ENCODE measurements at regions not wholly inside any gene's neighbourhood (a gene's known extent, or its start where the extent isn't known, plus 50 kb on each side); places are given as distances from the start of the nearest gene placed in this dataset.
"Not testable (repeated sequence)": the region's sequence is repeated elsewhere in the genome, so short reads cannot be mapped to it uniquely, and the experiment has no call there.

- DNase-seq, result no peak
- H3K4me3 Mint-ChIP-seq, result no peak overlapping the region
- peaks cover 98% of the 10 kb centered on the region for H3K36me3 Mint-ChIP-seq (ENCODE audit: low read depth)
- no peak overlapping the region for H3K27ac Mint-ChIP-seq
- ChIA-PET CTCF (no interaction called here), POLR2A (no interaction called here)
- peaks cover 99% of the 10 kb centered on the region for H3K9me3 Mint-ChIP-seq
- no peaks in the 10 kb centered on the region for H3K4me1 Mint-ChIP-seq
- no peaks in the 10 kb centered on the region for H3K27me3 Mint-ChIP-seq
Measured at GRCh38 chr21:7947422-7947821, 2574.0 kb upstream of the TPTE start.

GRCh38 chr21:7948727-7949126 lies 2572.7 kb upstream of the TPTE start:
- H3K27ac Mint-ChIP-seq, DNase-seq, H3K4me3 Mint-ChIP-seq, CTCF ChIA-PET, H3K4me1 Mint-ChIP-seq, H3K27me3 Mint-ChIP-seq, POLR2A ChIA-PET: not testable (repeated sequence)
- Mint-ChIP-seq H3K36me3 (ENCODE audit: low read depth) (peaks cover 98% of the 10 kb centered on the region), H3K9me3 (peaks cover 99% of the 10 kb centered on the region)

- H3K36me3 Mint-ChIP-seq (ENCODE audit: low read depth), result peaks cover 97% of the 10 kb centered on the region
- H3K27me3 Mint-ChIP-seq, CTCF ChIA-PET, H3K4me3 Mint-ChIP-seq, H3K27ac Mint-ChIP-seq, POLR2A ChIA-PET, H3K4me1 Mint-ChIP-seq, DNase-seq: not testable (repeated sequence)
- peaks cover 99% of the 10 kb centered on the region for H3K9me3 Mint-ChIP-seq
Measured at GRCh38 chr21:7949882-7950281, 2571.5 kb upstream of the TPTE start.

GRCh38 chr21:7951854-7952519 lies 2569.4 kb upstream of the TPTE start:
- CTCF ChIA-PET, result no interaction called here
- H3K36me3 Mint-ChIP-seq (ENCODE audit: low read depth), result peaks cover 97% of the 10 kb centered on the region
- no peaks in the 10 kb centered on the region for H3K27me3 Mint-ChIP-seq
- POLR2A ChIA-PET, result no interaction called here
- H3K9me3 Mint-ChIP-seq, result peaks cover 100% of the 10 kb centered on the region
- no peak overlapping the region for H3K27ac Mint-ChIP-seq
- no peaks in the 10 kb centered on the region for H3K4me1 Mint-ChIP-seq
- DNase-seq, result no peak
- H3K4me3 Mint-ChIP-seq, result no peak overlapping the region

- no peak for DNase-seq
- Mint-ChIP-seq H3K9me3 (peaks cover 100% of the 10 kb centered on the region), H3K27ac (no peak overlapping the region), H3K4me1 (no peaks in the 10 kb centered on the region), H3K36me3 (ENCODE audit: low read depth) (peaks cover 97% of the 10 kb centered on the region), H3K4me3 (no peak overlapping the region), H3K27me3 (no peaks in the 10 kb centered on the region)
- ChIA-PET POLR2A (no interaction called here), CTCF (no interaction called here)
Measured at GRCh38 chr21:7952648-7953047, 2568.7 kb upstream of the TPTE start.

GRCh38 chr21:7953058-7953457 lies 2568.3 kb upstream of the TPTE start:
- Mint-ChIP-seq H3K9me3 (peaks cover 100% of the 10 kb centered on the region), H3K27ac (no peak overlapping the region), H3K36me3 (ENCODE audit: low read depth) (peaks cover 97% of the 10 kb centered on the region), H3K4me3 (no peak overlapping the region), H3K27me3 (no peaks in the 10 kb centered on the region), H3K4me1 (no peaks in the 10 kb centered on the region)
- no peak for DNase-seq
- ChIA-PET CTCF (no interaction called here), POLR2A (no interaction called here)

- POLR2A ChIA-PET, DNase-seq, CTCF ChIA-PET, H3K27me3 Mint-ChIP-seq, H3K27ac Mint-ChIP-seq, H3K4me1 Mint-ChIP-seq, H3K4me3 Mint-ChIP-seq: not testable (repeated sequence)
- peaks cover 90% of the 10 kb centered on the region for H3K9me3 Mint-ChIP-seq
- H3K36me3 Mint-ChIP-seq (ENCODE audit: low read depth), result peaks cover 75% of the 10 kb centered on the region
Measured at GRCh38 chr21:7955358-7956073, 2565.9 kb upstream of the TPTE start.

- DNase-seq, H3K27ac Mint-ChIP-seq, H3K27me3 Mint-ChIP-seq, POLR2A ChIA-PET, H3K4me1 Mint-ChIP-seq, H3K4me3 Mint-ChIP-seq, CTCF ChIA-PET: not testable (repeated sequence)
- Mint-ChIP-seq H3K9me3 (peaks cover 87% of the 10 kb centered on the region), H3K36me3 (ENCODE audit: low read depth) (peaks cover 70% of the 10 kb centered on the region)
Measured at GRCh38 chr21:7956074-7956452, 2565.3 kb upstream of the TPTE start.

- H3K4me3 Mint-ChIP-seq, CTCF ChIA-PET, H3K4me1 Mint-ChIP-seq, H3K27me3 Mint-ChIP-seq, POLR2A ChIA-PET, H3K27ac Mint-ChIP-seq, DNase-seq: not testable (repeated sequence)
- Mint-ChIP-seq H3K9me3 (peaks cover 83% of the 10 kb centered on the region), H3K36me3 (ENCODE audit: low read depth) (peaks cover 59% of the 10 kb centered on the region)
Measured at GRCh38 chr21:7956998-7957712, 2564.2 kb upstream of the TPTE start.

GRCh38 chr21:7957713-7958064 lies 2563.7 kb upstream of the TPTE start:
- H3K4me1 Mint-ChIP-seq, result no peaks in the 10 kb centered on the region
- peaks cover 54% of the 10 kb centered on the region for H3K36me3 Mint-ChIP-seq (ENCODE audit: low read depth)
- ChIA-PET CTCF (no interaction called here), POLR2A (no interaction called here)
- H3K9me3 Mint-ChIP-seq, result peaks cover 82% of the 10 kb centered on the region
- no peaks in the 10 kb centered on the region for H3K27me3 Mint-ChIP-seq
- no peak overlapping the region for H3K27ac Mint-ChIP-seq
- no peak overlapping the region for H3K4me3 Mint-ChIP-seq
- no peak for DNase-seq
